SK-N-MC (cell line): ENCODE measurements at regions not wholly inside any gene's neighbourhood (a gene's known extent, or its start where the extent isn't known, plus 50 kb on each side); places are given as distances from the start of the nearest gene placed in this dataset.

Experiments
- DNase-seq: peaks from one replicate; pipeline ENCODE4 v3.0.0-alpha.2; 2011; ENCODE audit warnings: low read depth, low spot score
- H3K27ac ChIP-seq: fragments of 200-600 bp; sonication (generic); 2 replicates; pipeline ENCODE4 v1.5.1; 2016; ENCODE audit warnings: mixed run types
- H3K36me3 ChIP-seq: fragments of 200-600 bp; sonication (generic); 2 replicates; pipeline ENCODE4 v1.6.1; 2017; ENCODE audit warnings: antibody characterized with exemption, low read length, mixed read lengths; ENCODE audit not compliant: insufficient read depth
- H3K4me3 ChIP-seq: fragments of 200-600 bp; sonication (generic); 2 replicates; pipeline ENCODE4 v1.5.1; 2016
- H3K9ac ChIP-seq: fragments of 200-600 bp; sonication (generic); 2 replicates; pipeline ENCODE4 v1.8.0; 2017; ENCODE audit warnings: mixed run types, mixed read lengths; ENCODE audit not compliant: insufficient read length
- H3K9me3 ChIP-seq: fragments of 200-600 bp; sonication (generic); 2 replicates; pipeline ENCODE4 v1.6.1; 2017; ENCODE audit warnings: low read depth, mild to moderate bottlenecking, antibody characterized with exemption, low read length, moderate library complexity, mixed read lengths
- EZH2 ChIP-seq: fragments of 200-600 bp; sonication (generic); IDR thresholded peaks from one replicate; pipeline ENCODE4 v1.6.1; 2017; ENCODE audit warnings: antibody characterized with exemption
- FOXP2 ChIP-seq: optimal IDR thresholded peaks from 2 replicates; pipeline ENCODE3; 2011; ENCODE audit warnings: mild to moderate bottlenecking, moderate library complexity; ENCODE audit not compliant: insufficient read depth; ENCODE audit errors: extremely low read length, control extremely low read depth
- POLR2AphosphoS5 ChIP-seq: IDR thresholded peaks from 2 replicates; pipeline ENCODE4 v1.6.1; 2012; ENCODE audit warnings: mild to moderate bottlenecking, low read depth, low read length, borderline replicate concordance

DNA sequence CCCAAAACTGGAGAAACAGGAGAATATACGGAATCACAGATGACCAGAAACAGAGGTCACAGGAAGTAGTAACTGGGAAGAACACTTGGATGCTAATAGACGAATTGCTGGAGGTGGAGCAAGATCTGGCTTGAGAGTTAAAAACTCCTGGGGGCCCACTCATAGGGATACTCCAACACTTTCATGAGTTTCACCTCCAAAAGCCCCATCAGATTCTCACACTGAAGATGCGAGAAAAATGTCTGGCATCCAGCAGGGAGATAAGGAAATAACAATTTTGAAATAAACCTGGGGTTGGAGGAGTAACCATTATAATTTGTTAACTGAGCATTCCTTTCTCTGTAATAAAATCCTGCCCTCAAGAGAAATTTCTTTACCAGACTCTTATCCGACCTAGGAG lies 154.0 kb downstream of the ANXA2 start:
- Histone ChIP-seq H3K4me3 (no peak overlapping the region), H3K9me3 (no peaks in the 10 kb centered on the region), H3K27ac (no peak overlapping the region), H3K36me3 (no peaks in the 10 kb centered on the region), H3K9ac (no peak overlapping the region)
- DNase-seq: no peak
- TF ChIP-seq POLR2AphosphoS5: no peak

DNA sequence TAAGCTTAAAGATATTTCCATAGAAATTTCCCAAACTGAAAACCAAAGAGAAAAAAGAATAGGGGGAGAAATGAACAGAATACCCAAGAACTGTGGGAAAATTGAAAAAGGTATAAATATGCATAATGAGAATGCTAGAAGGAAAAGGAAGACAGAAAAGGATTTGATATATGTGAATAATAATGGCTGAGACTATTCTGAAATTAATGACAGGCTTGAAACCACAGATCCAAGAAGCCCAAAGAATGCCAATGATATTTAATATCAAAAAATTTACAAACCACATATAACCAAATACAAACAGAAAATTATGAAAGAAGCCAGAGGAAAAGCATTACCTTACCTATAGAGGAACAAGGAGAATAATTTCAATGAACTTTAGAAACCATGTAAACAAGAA lies 153.0 kb downstream of the ANXA2 start:
- no peak for DNase-seq
- Histone ChIP-seq H3K4me3 (no peak overlapping the region), H3K9me3 (no peaks in the 10 kb centered on the region), H3K36me3 (no peaks in the 10 kb centered on the region), H3K27ac (no peak overlapping the region), H3K9ac (no peak overlapping the region)
- TF ChIP-seq FOXP2 (no peak), POLR2AphosphoS5 (no peak), EZH2 (no peak)

DNA sequence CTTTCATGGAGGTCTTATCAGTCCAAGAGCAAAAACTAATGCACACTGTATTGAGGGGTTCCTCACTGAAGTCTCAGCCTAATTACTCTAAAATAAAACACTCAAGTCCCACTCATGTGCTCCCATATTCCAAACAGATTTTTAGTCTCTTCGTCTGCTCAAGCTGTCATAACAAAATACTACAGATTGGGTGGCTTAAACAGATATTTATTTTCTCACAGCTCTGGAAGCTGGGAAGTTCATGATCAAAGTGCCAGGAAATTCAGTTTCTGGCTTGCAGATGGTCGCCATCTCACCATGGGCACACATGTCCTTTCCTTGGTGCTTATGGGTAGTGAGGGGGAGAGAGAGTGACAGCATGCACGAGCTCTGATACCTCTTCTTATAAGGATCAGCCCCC lies 147.5 kb downstream of the ANXA2 start:
- no peak for DNase-seq
- TF ChIP-seq POLR2AphosphoS5 (no peak), FOXP2 (no peak), EZH2 (no peak)
- no peaks in the 10 kb centered on the region for H3K9me3 ChIP-seq

DNA sequence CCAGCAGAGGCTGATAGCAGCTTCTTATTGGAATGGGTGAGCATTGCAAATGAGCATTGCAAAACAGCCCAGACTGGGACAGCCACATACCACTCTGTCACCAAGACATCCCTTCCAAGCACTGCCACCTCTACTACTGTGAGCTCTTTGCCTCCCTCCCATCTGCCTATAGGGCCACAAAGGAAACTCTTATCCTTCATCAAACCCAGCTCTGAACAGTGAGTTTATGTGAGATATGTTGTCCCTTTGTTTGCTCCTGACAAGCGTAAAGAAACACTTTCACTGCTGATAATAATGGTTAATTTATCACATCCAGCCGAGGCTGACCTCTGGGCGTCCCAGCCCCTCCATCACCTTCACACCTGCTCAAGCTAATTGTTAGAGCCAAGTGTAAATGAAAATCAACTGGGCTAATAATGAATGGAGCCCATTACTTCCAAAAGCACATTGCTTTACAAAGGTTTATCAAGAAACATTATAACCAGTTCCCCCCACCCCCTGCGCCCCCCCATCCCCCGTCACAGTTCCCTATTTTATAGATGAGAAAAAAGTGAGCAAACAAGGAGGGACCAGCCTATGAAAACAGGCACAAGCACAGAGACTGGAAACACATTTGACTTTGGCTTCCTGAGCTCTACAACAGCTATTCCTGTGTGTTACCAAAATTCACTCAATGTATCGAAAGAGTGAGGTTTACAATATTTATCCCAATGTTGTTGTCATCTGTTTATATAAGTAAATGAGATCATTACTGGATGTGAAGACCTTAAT lies 146.3 kb downstream of the ANXA2 start:
- no peak for TF ChIP-seq FOXP2
- no peak for TF ChIP-seq EZH2
- no peak for TF ChIP-seq POLR2AphosphoS5
- Histone ChIP-seq H3K9ac (no peak overlapping the region), H3K36me3 (no peaks in the 10 kb centered on the region), H3K4me3 (no peak overlapping the region), H3K9me3 (no peaks in the 10 kb centered on the region), H3K27ac (no peak overlapping the region)
- no peak for DNase-seq

More for the DNA sequence above, 147.5 kb downstream of the ANXA2 start:
- H3K9ac ChIP-seq: no peak overlapping the region
- H3K4me3 ChIP-seq: no peak overlapping the region
- no peak overlapping the region for H3K27ac ChIP-seq
- H3K36me3 ChIP-seq: no peaks in the 10 kb centered on the region

GRCh38 chr15:60254416-60254815 lies 143.4 kb downstream of the ANXA2 start:
- TF ChIP-seq EZH2 (no peak), FOXP2 (no peak), POLR2AphosphoS5 (no peak)
- H3K9ac ChIP-seq: no peak overlapping the region

GRCh38 chr15:60255390-60255789 lies 142.4 kb downstream of the ANXA2 start:
- no peak for DNase-seq
- H3K4me3 ChIP-seq: no peak overlapping the region
- TF ChIP-seq FOXP2 (no peak), POLR2AphosphoS5 (no peak), EZH2 (no peak)
- no peaks in the 10 kb centered on the region for H3K9me3 ChIP-seq
- H3K36me3 ChIP-seq: no peaks in the 10 kb centered on the region
- H3K27ac ChIP-seq: no peak overlapping the region
- no peak overlapping the region for H3K9ac ChIP-seq

More at GRCh38 chr15:60254416-60254815, 143.4 kb downstream of the ANXA2 start:
- H3K9me3 ChIP-seq: no peaks in the 10 kb centered on the region
- no peaks in the 10 kb centered on the region for H3K36me3 ChIP-seq
- no peak overlapping the region for H3K4me3 ChIP-seq
- DNase-seq: no peak
- H3K27ac ChIP-seq: no peak overlapping the region

- no peaks in the 10 kb centered on the region for H3K36me3 ChIP-seq
- no peak overlapping the region for H3K4me3 ChIP-seq
- TF ChIP-seq FOXP2: no peak
- TF ChIP-seq POLR2AphosphoS5: no peak
- no peak for TF ChIP-seq EZH2
- no peak for DNase-seq
- no peak overlapping the region for H3K9ac ChIP-seq
- no peak overlapping the region for H3K27ac ChIP-seq
- no peaks in the 10 kb centered on the region for H3K9me3 ChIP-seq
These were observed 140.1 kb downstream of the ANXA2 start for GRCh38 chr15:60257591-60258159.

- no peak for TF ChIP-seq POLR2AphosphoS5
- TF ChIP-seq FOXP2: no peak
- TF ChIP-seq EZH2: no peak
- no peak for DNase-seq
- H3K9ac ChIP-seq: no peak overlapping the region
- H3K4me3 ChIP-seq: no peak overlapping the region
- H3K9me3 ChIP-seq: no peaks in the 10 kb centered on the region
- H3K36me3 ChIP-seq: no peaks in the 10 kb centered on the region
- H3K27ac ChIP-seq: no peak overlapping the region
These were observed 138.3 kb downstream of the ANXA2 start for GRCh38 chr15:60259469-60259868.
